HCT116 (cell line): ENCODE measurements at regions not wholly inside any gene's neighbourhood (a gene's known extent, or its start where the extent isn't known, plus 50 kb on each side); places are given as distances from the start of the nearest gene placed in this dataset.
"Not testable (repeated sequence)": the region's sequence is repeated elsewhere in the genome, so short reads cannot be mapped to it uniquely, and the experiment has no call there.

ENCODE experiments used
- ATF3 ChIP-seq: IDR thresholded peaks from 2 replicates; pipeline ENCODE4 v1.6.1; 2012
- ELF1 ChIP-seq: IDR thresholded peaks from 2 replicates; pipeline ENCODE4 v1.6.1; 2012; ENCODE audit warnings: low read depth, borderline replicate concordance
- EZH2phosphoT487 ChIP-seq: fragments of 200-600 bp; IDR thresholded peaks from 2 replicates; pipeline ENCODE4 v1.6.1; 2018; ENCODE audit warnings: antibody characterized with exemption, borderline replicate concordance
- POLR2A ChIP-seq: IDR thresholded peaks from 2 replicates; pipeline ENCODE4 v1.7.0; 2011; ENCODE audit warnings: borderline replicate concordance; ENCODE audit not compliant: insufficient read depth, insufficient read length; ENCODE audit errors: extremely low read depth
- POLR2AphosphoS5 ChIP-seq: IDR thresholded peaks from 2 replicates; pipeline ENCODE4 v1.6.1; 2011; ENCODE audit warnings: mild to moderate bottlenecking, low read depth, low read length, moderate library complexity
- SIN3A ChIP-seq: IDR thresholded peaks from 2 replicates; pipeline ENCODE4 v1.6.1; 2012; ENCODE audit warnings: low read depth

GRCh38 chr7:110320285-110320684 is 770.6 kb upstream of the LRRN3 start:
- TF ChIP-seq POLR2A, EZH2phosphoT487, SIN3A, ELF1, POLR2AphosphoS5, ATF3: not testable (repeated sequence)
